HG03064 (cell line): ENCODE measurements at regions not wholly inside any gene's neighbourhood (a gene's known extent, or its start where the extent isn't known, plus 50 kb on each side); places are given as distances from the start of the nearest gene placed in this dataset.
"Not testable (repeated sequence)": the region's sequence is repeated elsewhere in the genome, so short reads cannot be mapped to it uniquely, and the experiment has no call there.

Experiments
- ATAC-seq: cut with Tn5 transposase; IDR thresholded peaks from one replicate; pipeline ENCODE4 v1.9.1; 2021; ENCODE audit warnings: low read depth; ENCODE audit not compliant: unreplicated experiment

- not testable (repeated sequence) for ATAC-seq
Observed at GRCh38 chr16:16610389-16610967, 231.5 kb downstream of the NPIPA7 start.

GRCh38 chr16:16613212-16613611 lies 234.3 kb downstream of the NPIPA7 start:
- not testable (repeated sequence) for ATAC-seq

- ATAC-seq: not testable (repeated sequence)
Observed at GRCh38 chr16:16614484-16614883, 235.5 kb downstream of the NPIPA7 start.

GRCh38 chr16:16618963-16619465 lies 240.1 kb downstream of the NPIPA7 start:
- not testable (repeated sequence) for ATAC-seq

GRCh38 chr16:16624367-16624766 lies 245.4 kb downstream of the NPIPA7 start:
- ATAC-seq: not testable (repeated sequence)

GRCh38 chr16:16625140-16625539 lies 246.2 kb downstream of the NPIPA7 start:
- ATAC-seq: not testable (repeated sequence)

- not testable (repeated sequence) for ATAC-seq
Observed at GRCh38 chr16:16627865-16628264, 248.9 kb downstream of the NPIPA7 start.

- ATAC-seq: not testable (repeated sequence)
Observed at GRCh38 chr16:16638231-16638630, 259.3 kb downstream of the NPIPA7 start.

- ATAC-seq: not testable (repeated sequence)
Observed at GRCh38 chr16:16638714-16639113, 259.8 kb downstream of the NPIPA7 start.

- not testable (repeated sequence) for ATAC-seq
Observed at GRCh38 chr16:16643828-16644227, 264.9 kb downstream of the NPIPA7 start.

GRCh38 chr16:16648002-16648401 lies 269.1 kb downstream of the NPIPA7 start:
- not testable (repeated sequence) for ATAC-seq

GRCh38 chr16:16672180-16672812 lies 293.4 kb downstream of the NPIPA7 start:
- ATAC-seq: not testable (repeated sequence)

GRCh38 chr16:16674820-16675219 lies 295.9 kb downstream of the NPIPA7 start:
- ATAC-seq: not testable (repeated sequence)

GRCh38 chr16:16721849-16722248 lies 342.9 kb downstream of the NPIPA7 start:
- ATAC-seq: not testable (repeated sequence)

GRCh38 chr16:16722666-16723065 lies 343.7 kb downstream of the NPIPA7 start:
- not testable (repeated sequence) for ATAC-seq

- ATAC-seq: not testable (repeated sequence)
Observed at GRCh38 chr16:16723819-16724519, 345.0 kb downstream of the NPIPA7 start.

GRCh38 chr16:16727048-16727447 lies 348.1 kb downstream of the NPIPA7 start:
- ATAC-seq: not testable (repeated sequence)

- not testable (repeated sequence) for ATAC-seq
Observed at GRCh38 chr16:16742573-16742972, 363.6 kb downstream of the NPIPA7 start.

- not testable (repeated sequence) for ATAC-seq
Observed at GRCh38 chr16:16754992-16755667, 376.2 kb downstream of the NPIPA7 start.

- ATAC-seq: no peak
Observed at GRCh38 chr16:16763449-16763848, 384.5 kb downstream of the NPIPA7 start.

GRCh38 chr16:16770717-16771116 lies 391.8 kb downstream of the NPIPA7 start:
- ATAC-seq: not testable (repeated sequence)
